ENCODE measurements at regions not wholly inside any gene's neighbourhood (a gene's known extent, or its start where the extent isn't known, plus 50 kb on each side); places are given as distances from the start of the nearest gene placed in this dataset.

- Histone ChIP-seq H3K9ac (ENCODE audit: low read length) (no peak overlapping the region), H3K36me3 (ENCODE audit: low read length) (no peaks in the 10 kb centered on the region), H3K79me2 (ENCODE audit: insufficient read depth, low read length) (no peaks in the 10 kb centered on the region), H3K27me3 (ENCODE audit: low read length) (no peaks in the 10 kb centered on the region), H4K20me1 (ENCODE audit: low read depth, low read length) (no peaks in the 10 kb centered on the region), H3K4me2 (ENCODE audit: low read depth, low read length, poor library complexity, severe bottlenecking) (no peak overlapping the region), H3K27ac (ENCODE audit: low read depth, low read length) (no peak overlapping the region), H2AFZ (ENCODE audit: low read depth, low read length, severe bottlenecking) (no peak overlapping the region), H3K9me3 (ENCODE audit: insufficient read depth, low read length) (no peaks in the 10 kb centered on the region), H3K4me3 (ENCODE audit: insufficient read depth, low read length, poor library complexity, severe bottlenecking) (no peak overlapping the region), H3K9me2 (replicated peaks; ENCODE audit: insufficient read depth, low read length) (no peaks in the 10 kb centered on the region), H3F3A (ENCODE audit: insufficient read depth) (no peaks in the 10 kb centered on the region)
- TF ChIP-seq CTCF (IDR thresholded peaks at IDR 0.05; ENCODE audit: insufficient read depth, low read length, poor library complexity, severe bottlenecking) (no peak), EZH2phosphoT487 (conservative IDR thresholded peaks at IDR 0.05; ENCODE audit: low read length) (no peak)
These were observed 224.9 kb downstream of the INSIG2 start for GRCh38 chr2:118312969-118313756.

DNA sequence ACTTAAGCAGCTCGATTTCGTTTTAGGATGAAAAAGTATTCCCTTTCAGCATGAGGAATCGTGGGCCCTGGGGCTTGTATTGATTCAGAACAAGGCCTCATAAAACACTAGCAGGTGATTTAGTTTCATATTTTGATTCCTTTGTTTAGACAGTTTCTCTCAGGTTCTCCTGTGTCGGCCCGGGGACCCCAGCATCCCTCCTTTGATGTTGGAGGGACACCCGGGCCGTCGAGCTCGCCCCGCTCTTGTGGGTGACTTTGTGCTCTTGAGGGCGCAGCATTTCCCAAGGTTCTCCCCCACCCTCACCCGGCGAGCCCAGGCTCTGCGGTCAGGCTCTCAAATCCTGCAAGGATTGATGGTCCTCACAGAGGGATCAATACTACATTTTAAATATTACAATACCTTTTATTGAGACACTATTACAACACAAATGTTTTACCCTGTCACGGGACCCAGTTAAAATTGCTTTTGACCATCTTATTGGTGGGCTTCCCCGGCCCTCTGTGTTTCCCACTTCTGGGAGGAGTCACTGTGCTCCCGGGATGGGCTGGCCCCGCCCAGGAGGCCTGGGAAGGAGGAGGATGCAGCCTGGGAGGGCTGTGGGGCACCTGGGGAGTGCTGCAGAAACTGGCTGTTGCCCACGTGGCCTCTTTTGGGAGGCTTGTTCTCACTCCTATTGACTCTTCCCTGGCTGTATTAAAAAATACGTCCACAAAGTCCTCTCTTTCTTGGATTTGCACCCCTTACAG lies 222.6 kb downstream of the INSIG2 start:
- H3K4me2 ChIP-seq (ENCODE audit: low read depth, low read length, poor library complexity, severe bottlenecking) = no peak overlapping the region
- H3K36me3 ChIP-seq (ENCODE audit: low read length) = no peaks in the 10 kb centered on the region
- H3K9me3 ChIP-seq (ENCODE audit: insufficient read depth, low read length) = no peaks in the 10 kb centered on the region
- H3K9me2 ChIP-seq (replicated peaks; ENCODE audit: insufficient read depth, low read length) = no peaks in the 10 kb centered on the region
- TF ChIP-seq CTCF (IDR thresholded peaks at IDR 0.05; ENCODE audit: insufficient read depth, low read length, poor library complexity, severe bottlenecking) (no peak), EZH2phosphoT487 (conservative IDR thresholded peaks at IDR 0.05; ENCODE audit: low read length) (no peak)
- H2AFZ ChIP-seq (ENCODE audit: low read depth, low read length, severe bottlenecking) = no peak overlapping the region
- no peaks in the 10 kb centered on the region for H3K79me2 ChIP-seq (ENCODE audit: insufficient read depth, low read length)
- no peaks in the 10 kb centered on the region for H3F3A ChIP-seq (ENCODE audit: insufficient read depth)
- H3K27ac ChIP-seq (ENCODE audit: low read depth, low read length) = no peak overlapping the region
- no peak overlapping the region for H3K4me3 ChIP-seq (ENCODE audit: insufficient read depth, low read length, poor library complexity, severe bottlenecking)
- no peak overlapping the region for H3K9ac ChIP-seq (ENCODE audit: low read length)
- H4K20me1 ChIP-seq (ENCODE audit: low read depth, low read length) = no peaks in the 10 kb centered on the region
- H3K27me3 ChIP-seq (ENCODE audit: low read length) = no peaks in the 10 kb centered on the region

- H3K4me2 ChIP-seq (ENCODE audit: low read depth, low read length, poor library complexity, severe bottlenecking) = no peak overlapping the region
- no peaks in the 10 kb centered on the region for H3K36me3 ChIP-seq (ENCODE audit: low read length)
- TF ChIP-seq EZH2phosphoT487 (conservative IDR thresholded peaks at IDR 0.05; ENCODE audit: low read length) = no peak
- no peak for TF ChIP-seq CTCF (IDR thresholded peaks at IDR 0.05; ENCODE audit: insufficient read depth, low read length, poor library complexity, severe bottlenecking)
- H4K20me1 ChIP-seq (ENCODE audit: low read depth, low read length) = no peaks in the 10 kb centered on the region
- H3K27ac ChIP-seq (ENCODE audit: low read depth, low read length) = no peak overlapping the region
- no peaks in the 10 kb centered on the region for H3K9me3 ChIP-seq (ENCODE audit: insufficient read depth, low read length)
- H2AFZ ChIP-seq (ENCODE audit: low read depth, low read length, severe bottlenecking) = no peak overlapping the region
- no peaks in the 10 kb centered on the region for H3K27me3 ChIP-seq (ENCODE audit: low read length)
- no peaks in the 10 kb centered on the region for H3K79me2 ChIP-seq (ENCODE audit: insufficient read depth, low read length)
- no peak overlapping the region for H3K4me3 ChIP-seq (ENCODE audit: insufficient read depth, low read length, poor library complexity, severe bottlenecking)
- no peaks in the 10 kb centered on the region for H3F3A ChIP-seq (ENCODE audit: insufficient read depth)
- no peaks in the 10 kb centered on the region for H3K9me2 ChIP-seq (replicated peaks; ENCODE audit: insufficient read depth, low read length)
- H3K9ac ChIP-seq (ENCODE audit: low read length) = no peak overlapping the region
These were observed 221.8 kb downstream of the INSIG2 start for GRCh38 chr2:118309946-118310680.

Measured in SU-DHL-6 (cell line).